Cardiac fibroblast (primary cell): ENCODE measurements at regions not wholly inside any gene's neighbourhood (a gene's known extent, or its start where the extent isn't known, plus 50 kb on each side); places are given as distances from the start of the nearest gene placed in this dataset.

ENCODE experiments used
- DNase-seq, 2 donors: peaks; one replicate each; pipeline versions ENCODE4 v3.0.0 to v3.0.0-alpha.2; 2010; ENCODE audit warnings: low read depth in 2 of 2
- H3K4me3 ChIP-seq, 2 donors: replicated peaks in 1 of 2; 1 replicate in 1 of 2; 2 replicates in 1 of 2; pipeline ENCODE4 v1.5.1; 2011; ENCODE audit warnings: low read depth in 2 of 2, low read length in 2 of 2, mild to moderate bottlenecking in 2 of 2, moderate library complexity in 1 of 2
- CTCF ChIP-seq: IDR thresholded peaks from one replicate; pipeline ENCODE4 v1.5.1; 2011; ENCODE audit warnings: low read depth, mild to moderate bottlenecking, low read length, inconsistent platforms

- TF ChIP-seq CTCF: no peak
- no peak overlapping the region for H3K4me3 ChIP-seq
- DNase-seq: no peak
Measured at GRCh38 chr5:167271511-167271910, 1019.9 kb upstream of the WWC1 start.

DNA sequence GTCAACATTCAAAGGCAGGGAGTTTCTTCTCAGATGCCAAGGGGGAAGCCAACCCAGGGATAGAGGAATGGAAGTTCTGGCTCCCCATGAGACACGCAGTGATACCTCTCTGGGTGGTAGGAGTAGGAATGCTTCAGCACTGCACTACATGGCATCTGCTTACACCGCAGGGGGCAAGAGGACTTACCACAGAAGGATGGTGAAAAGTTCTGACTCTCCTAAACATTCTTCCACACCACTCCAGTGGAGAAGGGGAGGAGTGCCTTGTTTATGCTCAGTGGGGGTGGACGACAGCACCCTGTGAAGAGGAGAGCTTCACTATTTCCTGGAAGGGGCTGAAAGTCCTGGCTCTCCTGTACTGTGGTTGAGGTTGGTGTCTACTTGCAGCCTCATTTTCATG, 1011.3 kb upstream of the WWC1 start:
- no peak for TF ChIP-seq CTCF

DNA sequence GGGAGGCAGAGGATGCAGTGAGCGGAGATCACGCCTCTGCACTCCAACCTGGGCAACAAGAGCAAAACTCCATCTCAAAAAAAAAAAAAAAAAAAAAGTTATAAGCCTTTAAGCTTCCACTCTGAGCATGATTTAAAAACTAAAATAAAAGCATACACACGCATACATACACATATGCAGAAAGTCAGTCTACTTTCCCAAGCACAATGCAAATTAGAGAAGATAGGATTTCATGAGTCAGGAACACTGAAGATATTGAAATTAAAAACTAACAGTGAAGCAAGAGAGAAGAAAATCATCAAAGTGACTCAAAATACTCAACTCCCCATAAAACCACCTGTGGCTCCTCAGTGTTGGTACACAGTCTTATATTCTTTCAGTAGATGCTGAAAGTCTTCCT, 1009.5 kb upstream of the WWC1 start:
- H3K4me3 ChIP-seq: no peak overlapping the region
- DNase-seq: no peak
- no peak for TF ChIP-seq CTCF

More for the DNA sequence above, 1011.3 kb upstream of the WWC1 start:
- H3K4me3 ChIP-seq: no peak overlapping the region
- no peak for DNase-seq

DNA sequence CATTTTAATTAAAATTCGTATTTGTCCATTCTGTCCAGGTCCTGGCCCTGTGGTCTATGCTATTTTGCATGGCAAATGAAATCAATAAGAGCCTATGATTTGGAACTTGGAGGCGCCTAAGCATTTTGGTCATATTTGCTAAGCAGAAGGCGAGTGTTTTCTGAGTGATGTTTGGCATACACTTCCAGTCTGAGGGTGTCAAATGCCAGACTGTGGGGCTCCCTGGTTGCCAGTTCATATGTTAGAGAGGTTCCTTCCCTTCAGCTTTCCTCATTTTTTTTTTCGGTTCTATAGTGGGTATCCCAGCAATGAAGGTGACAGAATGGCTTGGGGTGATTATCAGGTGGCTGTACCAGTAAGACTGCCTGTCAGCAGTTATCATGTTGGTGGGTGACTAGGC, 1007.8 kb upstream of the WWC1 start:
- no peak for TF ChIP-seq CTCF
- H3K4me3 ChIP-seq: no peak overlapping the region
- no peak for DNase-seq

DNA sequence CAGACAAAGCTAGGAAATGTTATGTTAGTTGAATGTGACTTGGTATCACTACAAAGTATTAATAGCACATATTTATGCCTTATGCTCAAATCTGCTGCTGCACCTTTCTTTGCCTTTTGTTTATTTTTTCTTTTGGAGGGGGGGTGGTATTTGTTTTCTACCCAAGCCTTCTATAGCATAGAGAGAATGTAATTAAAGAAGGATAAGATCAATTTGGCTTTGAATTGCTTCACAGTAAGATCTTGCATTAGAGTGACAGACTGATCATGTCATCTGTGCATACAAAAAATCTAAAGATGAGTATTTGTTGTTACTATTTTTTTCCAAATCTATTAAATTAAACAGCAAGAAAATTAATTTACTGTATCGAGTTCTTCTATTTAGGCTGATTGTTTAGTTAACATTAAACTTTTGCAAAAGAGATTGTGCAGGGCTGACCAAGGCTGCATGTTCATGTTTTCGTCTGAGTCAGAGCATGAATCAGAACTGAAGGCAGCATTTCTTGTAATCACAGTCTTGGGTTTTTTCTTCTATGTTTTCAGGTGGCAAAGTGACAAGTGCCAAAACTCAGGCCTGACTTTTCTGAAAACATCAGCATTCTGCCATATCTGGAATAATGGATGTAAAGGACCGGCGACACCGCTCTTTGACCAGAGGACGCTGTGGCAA, 1007.1 kb upstream of the WWC1 start:
- no peak overlapping the region for H3K4me3 ChIP-seq
- no peak for TF ChIP-seq CTCF
- DNase-seq: peak; percentile 5 to 17

DNA sequence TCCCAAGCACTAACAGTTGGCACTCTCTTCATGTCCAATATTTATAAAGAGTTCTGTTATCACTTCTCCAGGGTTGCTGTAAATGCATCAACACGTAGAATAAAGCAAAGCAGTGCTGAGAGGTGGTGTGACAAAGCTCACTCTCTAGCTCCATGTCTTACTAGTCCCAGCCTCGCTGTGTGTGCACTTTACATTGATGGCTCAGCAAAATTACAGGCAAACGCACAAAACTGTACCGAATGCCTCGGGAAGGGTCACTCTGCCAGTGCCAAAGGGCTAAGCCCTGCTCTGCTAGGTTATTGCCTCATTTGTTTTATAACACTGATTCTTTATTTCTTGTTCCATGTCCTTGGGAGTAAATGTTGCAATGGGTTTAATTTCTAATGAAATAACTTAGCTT, 1005.9 kb upstream of the WWC1 start:
- TF ChIP-seq CTCF: no peak
- DNase-seq: no peak
- H3K4me3 ChIP-seq: no peak overlapping the region

DNA sequence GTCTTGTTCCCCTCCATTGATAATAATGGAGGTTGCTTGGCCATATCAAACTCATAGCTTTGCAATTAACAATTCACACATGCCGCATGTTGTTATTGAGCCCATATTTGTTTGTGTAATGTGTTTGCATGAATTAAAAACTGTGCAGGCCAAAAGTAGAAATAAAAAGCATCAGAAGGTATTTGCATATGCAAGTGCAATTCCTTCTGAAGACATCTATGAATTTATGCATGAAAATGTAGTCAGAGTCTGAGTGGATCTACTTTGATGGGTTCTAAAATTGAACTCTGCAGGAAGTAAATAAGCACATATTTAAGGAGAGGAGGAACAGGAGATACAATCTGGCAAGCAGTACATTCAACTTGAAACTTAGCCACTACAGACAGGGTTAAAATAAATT, 1004.6 kb upstream of the WWC1 start:
- no peak for DNase-seq
- TF ChIP-seq CTCF: no peak
- no peak overlapping the region for H3K4me3 ChIP-seq
